Mucosa of descending colon (tissue), 3 donors: ENCODE measurements at regions not wholly inside any gene's neighbourhood (a gene's known extent, or its start where the extent isn't known, plus 50 kb on each side); places are given as distances from the start of the nearest gene placed in this dataset.

Source experiments
- ATAC-seq: fragments of 200-7000 bp; cut with Tn5 transposase; one replicate; pipeline ENCODE4 v1.9.1; 2020; ENCODE audit warnings: mild to moderate bottlenecking, moderate library complexity
- DNase-seq, 3 donors: peaks; one replicate each; pipeline ENCODE4 v3.0.0-alpha.2; 2020
- H3K36me3 ChIP-seq: fragments of 200-600 bp; one replicate; pipeline ENCODE4 v1.8.0; 2021; ENCODE audit warnings: low read depth, mild to moderate bottlenecking
- H3K4me1 ChIP-seq: fragments of 200-600 bp; one replicate; pipeline ENCODE4 v1.8.0; 2021; ENCODE audit warnings: low read depth, mild to moderate bottlenecking
- H3K4me3 ChIP-seq: fragments of 200-600 bp; one replicate; pipeline ENCODE4 v1.8.0; 2021; ENCODE audit warnings: mild to moderate bottlenecking
- H3K9me3 ChIP-seq: fragments of 200-600 bp; one replicate; pipeline ENCODE4 v1.8.0; 2021; ENCODE audit warnings: mild to moderate bottlenecking
- intact Hi-C, 2 donors: fragments of 100-400 bp; cut with DNase I in 1 of 2; cut with micrococcal nuclease in 1 of 2; formaldehyde crosslinking; loops; one replicate each; pipeline versions ENCODE4 v1.11.0 to v1.11.1; 2022; cut with DNase I, micrococcal nuclease
- TF ChIP-seq, protein P1 (sequence below): fragments of 200-600 bp; IDR thresholded peaks from one replicate; pipeline ENCODE4 v1.8.0; 2022; ENCODE audit warnings: antibody characterized with exemption, mild to moderate bottlenecking
- donor health status: DM: no; HTN: no; CAD: no; lungs with moderate emphysema.
- donor health status: DM: no; HTN: no; CAD: no.
- donor health status: DM: no; HTN: yes; CAD: no.

DNA sequence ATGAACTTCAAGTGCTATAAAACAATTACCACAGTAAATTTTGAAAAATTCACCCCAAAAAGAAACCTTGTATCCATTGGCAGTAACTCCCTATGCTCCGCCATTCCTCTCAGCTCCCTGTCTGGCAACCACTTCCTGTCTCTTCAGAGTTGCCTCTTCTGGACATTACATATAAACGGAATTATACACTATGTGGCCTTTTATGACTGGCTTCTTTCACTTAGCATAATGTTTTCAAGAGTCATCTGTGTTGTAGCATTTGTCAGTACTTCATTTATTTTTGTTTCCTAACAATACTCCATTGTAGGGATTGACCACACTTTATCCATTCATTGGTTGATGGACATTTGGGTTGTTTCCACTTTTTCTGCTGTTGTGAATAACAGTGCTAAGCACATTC lies 50.1 kb downstream of the CEP43 start:
- no peaks in the 10 kb centered on the region for H3K4me1 ChIP-seq

DNA sequence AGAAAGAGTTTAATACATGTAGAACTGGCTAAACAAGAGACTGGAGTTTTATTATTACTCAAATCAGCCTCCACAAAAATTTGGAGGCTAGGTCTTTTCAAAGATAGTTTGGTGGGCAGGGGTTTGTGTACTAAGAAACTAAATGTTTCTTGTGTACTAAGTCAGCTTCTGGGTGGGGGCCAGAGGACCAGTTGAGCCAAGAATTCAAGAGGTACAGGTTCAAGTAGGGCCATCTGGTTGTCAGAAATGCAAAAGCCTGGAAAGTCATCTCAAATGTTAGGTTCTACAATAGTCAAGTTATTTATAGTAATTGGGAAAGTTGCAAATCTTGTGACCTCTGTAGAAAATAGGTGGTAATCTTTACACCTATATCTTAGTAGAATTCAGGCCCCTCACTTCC lies 51.7 kb downstream of the CEP43 start:
- ATAC-seq (no peak), DNase-seq (no peak)
- H3K36me3 ChIP-seq = no peaks in the 10 kb centered on the region
- no peaks in the 10 kb centered on the region for H3K9me3 ChIP-seq
- H3K4me1 ChIP-seq = no peaks in the 10 kb centered on the region
- intact Hi-C loops = no loop called here
- no peak overlapping the region for H3K4me3 ChIP-seq
- TF ChIP-seq, protein P1, sequence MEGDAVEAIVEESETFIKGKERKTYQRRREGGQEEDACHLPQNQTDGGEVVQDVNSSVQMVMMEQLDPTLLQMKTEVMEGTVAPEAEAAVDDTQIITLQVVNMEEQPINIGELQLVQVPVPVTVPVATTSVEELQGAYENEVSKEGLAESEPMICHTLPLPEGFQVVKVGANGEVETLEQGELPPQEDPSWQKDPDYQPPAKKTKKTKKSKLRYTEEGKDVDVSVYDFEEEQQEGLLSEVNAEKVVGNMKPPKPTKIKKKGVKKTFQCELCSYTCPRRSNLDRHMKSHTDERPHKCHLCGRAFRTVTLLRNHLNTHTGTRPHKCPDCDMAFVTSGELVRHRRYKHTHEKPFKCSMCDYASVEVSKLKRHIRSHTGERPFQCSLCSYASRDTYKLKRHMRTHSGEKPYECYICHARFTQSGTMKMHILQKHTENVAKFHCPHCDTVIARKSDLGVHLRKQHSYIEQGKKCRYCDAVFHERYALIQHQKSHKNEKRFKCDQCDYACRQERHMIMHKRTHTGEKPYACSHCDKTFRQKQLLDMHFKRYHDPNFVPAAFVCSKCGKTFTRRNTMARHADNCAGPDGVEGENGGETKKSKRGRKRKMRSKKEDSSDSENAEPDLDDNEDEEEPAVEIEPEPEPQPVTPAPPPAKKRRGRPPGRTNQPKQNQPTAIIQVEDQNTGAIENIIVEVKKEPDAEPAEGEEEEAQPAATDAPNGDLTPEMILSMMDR = no peak

More for the DNA sequence above, 50.1 kb downstream of the CEP43 start:
- DNase-seq (no peak), ATAC-seq (no peak)
- Histone ChIP-seq H3K4me3 (no peak overlapping the region), H3K9me3 (no peaks in the 10 kb centered on the region), H3K36me3 (no peaks in the 10 kb centered on the region)
- TF ChIP-seq, protein P1 = no peak
- intact Hi-C loops = no loop called here

DNA sequence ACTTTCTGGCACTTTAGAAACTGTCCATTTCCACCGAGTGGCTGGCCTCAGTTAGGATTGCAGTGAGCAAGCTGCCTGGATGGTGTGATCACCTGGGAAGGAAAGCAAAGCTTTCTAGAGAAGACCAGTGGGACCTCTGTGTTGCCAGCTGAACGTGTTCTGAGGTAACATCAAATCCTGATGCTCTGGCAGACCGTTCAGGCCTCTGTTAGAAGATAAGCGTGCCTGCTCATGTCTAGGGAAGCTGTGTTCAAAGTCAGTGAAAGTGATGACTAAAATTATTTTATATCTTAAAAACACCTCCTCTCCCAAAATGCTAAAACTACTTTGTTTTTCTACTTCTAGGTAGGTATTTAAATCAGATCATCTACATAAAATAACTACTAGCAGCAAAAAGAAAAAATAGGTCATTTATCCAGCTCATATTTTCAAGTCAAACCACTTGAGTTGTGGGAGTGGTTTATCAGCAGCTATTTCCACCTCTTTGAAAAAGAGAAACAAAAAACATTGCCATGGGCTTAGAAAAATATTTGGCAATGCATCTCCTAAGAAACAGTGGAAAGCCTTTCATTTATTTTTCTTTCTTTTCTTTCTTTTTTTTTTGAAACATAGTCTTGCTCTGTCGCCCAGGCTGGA lies 54.8 kb downstream of the CEP43 start:
- no peaks in the 10 kb centered on the region for H3K36me3 ChIP-seq
- DNase-seq = no peak
- no peaks in the 10 kb centered on the region for H3K4me1 ChIP-seq
- H3K9me3 ChIP-seq = no peaks in the 10 kb centered on the region
- H3K4me3 ChIP-seq = no peak overlapping the region
- intact Hi-C loops = no loop called here
- no peak for ATAC-seq
- TF ChIP-seq, protein P1 = no peak

DNA sequence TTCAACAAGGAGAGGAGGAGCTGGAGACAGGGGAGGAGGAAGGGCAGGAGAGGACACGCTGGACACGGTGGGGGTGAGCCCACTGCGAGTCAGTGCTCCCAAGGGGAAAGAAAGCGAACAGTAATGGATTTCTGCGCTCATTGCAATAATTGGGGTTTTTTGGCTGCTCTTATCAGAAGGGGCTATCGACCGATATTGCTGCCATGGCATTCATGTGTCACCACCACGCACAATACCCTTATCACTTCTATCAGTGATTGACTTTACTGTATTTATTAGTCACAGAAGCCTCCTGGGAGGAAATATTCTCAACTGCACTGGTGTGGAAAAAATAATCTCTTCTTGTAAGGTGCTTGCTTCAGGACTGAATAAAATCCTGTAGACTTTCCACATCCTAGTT lies 55.8 kb downstream of the CEP43 start:
- Histone ChIP-seq H3K36me3 (no peaks in the 10 kb centered on the region), H3K4me3 (no peak overlapping the region), H3K4me1 (no peaks in the 10 kb centered on the region), H3K9me3 (no peaks in the 10 kb centered on the region)
- intact Hi-C loops = no loop called here
- ATAC-seq (no peak), DNase-seq (no peak)
- TF ChIP-seq, protein P1 = no peak

DNA sequence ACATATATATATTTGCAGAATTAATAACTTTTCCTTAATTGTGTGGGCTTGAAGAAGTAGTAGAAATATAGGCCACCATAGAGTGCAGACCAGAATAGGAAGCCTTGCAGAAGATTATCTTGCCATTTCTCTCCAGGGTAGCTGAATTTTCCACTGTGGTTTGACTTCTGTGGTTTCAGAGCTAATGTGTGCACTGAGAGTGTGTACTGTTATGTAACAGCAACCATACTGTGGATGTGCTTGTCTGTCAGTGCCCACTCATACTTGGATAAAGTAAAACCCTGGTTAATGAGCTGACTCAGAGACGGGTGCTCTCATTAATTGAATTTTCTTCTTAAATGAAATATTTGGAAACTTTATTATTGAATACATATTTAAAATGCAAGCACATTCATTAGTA lies 57.2 kb downstream of the CEP43 start:
- intact Hi-C loops = no loop called here
- H3K9me3 ChIP-seq = no peaks in the 10 kb centered on the region
- DNase-seq (peak in 1 of 3 donors; percentile 28), ATAC-seq (peak; percentile 81)
- TF ChIP-seq, protein P1 = no peak
- H3K4me3 ChIP-seq = no peak overlapping the region
- H3K4me1 ChIP-seq = no peaks in the 10 kb centered on the region
- H3K36me3 ChIP-seq = no peaks in the 10 kb centered on the region

DNA sequence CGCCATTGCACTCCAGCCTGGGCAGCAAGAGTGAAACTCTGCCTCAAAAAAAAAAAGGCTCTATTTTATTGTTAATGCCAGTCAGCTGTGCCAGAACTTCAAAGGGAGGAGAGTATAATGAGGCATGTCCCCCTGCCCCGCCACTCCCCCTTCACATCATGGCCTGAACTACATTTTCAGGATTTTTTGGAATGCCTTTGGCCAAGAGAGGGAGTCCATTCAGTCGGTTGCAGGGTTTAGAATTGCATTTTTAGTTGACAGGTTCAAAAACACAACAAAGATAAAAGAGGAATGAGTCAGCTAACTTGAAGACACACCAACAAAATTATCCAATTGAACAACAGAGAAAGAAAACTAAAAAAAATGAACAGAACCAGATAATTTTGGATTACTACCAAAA lies 59.1 kb downstream of the CEP43 start:
- TF ChIP-seq, protein P1 = no peak
- no peaks in the 10 kb centered on the region for H3K9me3 ChIP-seq
- H3K4me1 ChIP-seq = no peaks in the 10 kb centered on the region
- H3K4me3 ChIP-seq = no peak overlapping the region
- intact Hi-C loops = no loop called here
- DNase-seq (no peak), ATAC-seq (no peak)
- H3K36me3 ChIP-seq = no peaks in the 10 kb centered on the region
